ENCODE measurements at regions not wholly inside any gene's neighbourhood (a gene's known extent, or its start where the extent isn't known, plus 50 kb on each side); places are given as distances from the start of the nearest gene placed in this dataset.
A peak's percentile ranks its signal among the peaks of the same experiment; 100 is the strongest.

DNA sequence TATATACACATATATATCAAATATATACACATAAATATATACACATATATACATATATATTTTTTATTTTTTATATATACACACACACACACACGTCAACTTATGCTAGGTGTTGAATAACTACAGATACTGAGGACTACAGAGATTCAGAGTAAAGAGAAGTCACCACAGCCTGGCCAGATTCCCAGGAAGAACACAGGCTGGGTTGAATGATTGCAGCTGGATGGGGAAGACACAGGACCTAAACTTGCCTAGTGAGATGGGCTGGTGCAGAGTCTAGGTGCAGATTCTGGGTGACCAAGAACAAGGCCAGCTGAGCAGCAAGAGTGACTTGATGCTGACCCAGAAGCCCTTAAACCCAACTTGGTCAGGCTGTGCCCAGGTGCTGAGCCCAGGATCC is 241.3 kb downstream of the KCTD12 start:
- no peaks in the 10 kb centered on the region; a peak in 1 of 7 replicates for H3K36me3 Mint-ChIP-seq (ENCODE audit: insufficient read depth in 1 of 3, low read depth in 3 of 3)
- Histone ChIP-seq H3K23ac (ENCODE audit: insufficient read length, low read depth, low read length) (no peak overlapping the region), H4K5ac (ENCODE audit: insufficient read length, low read depth, low read length) (no peak overlapping the region), H3K9ac (ENCODE audit: extremely low read depth, insufficient read length, low read length) (no peak overlapping the region), H2AFZ (ENCODE audit: low read length) (no peak overlapping the region), H4K91ac (ENCODE audit: insufficient read length, low read depth, low read length) (no peak overlapping the region), H3K79me2 (ENCODE audit: insufficient read depth, low read length) (no peaks in the 10 kb centered on the region), H4K20me1 (ENCODE audit: control insufficient read depth, insufficient read depth, insufficient read length) (peaks cover 3% of the 10 kb centered on the region), H2BK120ac (ENCODE audit: low read depth, low read length, poor library complexity, severe bottlenecking) (no peak overlapping the region), H3K4ac (ENCODE audit: low read depth, low read length) (no peak overlapping the region), H4K8ac (replicated peaks; ENCODE audit: insufficient read length, low read depth, low read length) (no peak overlapping the region), H3K27ac (ENCODE audit: insufficient read length, low read depth, low read length) (no peak overlapping the region), H3T11ph (ENCODE audit: low read length) (no peak overlapping the region), H3K18ac (ENCODE audit: insufficient read length, low read depth, low read length) (peak overlapping the region; percentile 17), H2AK5ac (ENCODE audit: insufficient read length, low read length) (no peak overlapping the region), H3K4me2 (ENCODE audit: insufficient read depth, insufficient read length, low read length) (no peak overlapping the region), H3K79me1 (ENCODE audit: insufficient read depth, low read depth, low read length, poor library complexity, severe bottlenecking) (no peaks in the 10 kb centered on the region), H3K56ac (ENCODE audit: insufficient read length, low read depth, low read length) (no peak overlapping the region), H3K4me1 (ENCODE audit: insufficient read depth, low read length) (no peaks in the 10 kb centered on the region), H2BK5ac (ENCODE audit: insufficient read length, low read length) (no peak overlapping the region), H2BK12ac (ENCODE audit: insufficient read length, low read depth, low read length) (no peak overlapping the region), H2BK20ac (ENCODE audit: low read depth, low read length, poor library complexity, severe bottlenecking) (no peak overlapping the region), H3K14ac (ENCODE audit: insufficient read depth, low read length) (no peak overlapping the region), H3K23me2 (ENCODE audit: insufficient read length, low read depth, low read length, poor library complexity, severe bottlenecking) (no peaks in the 10 kb centered on the region), H3K9me3 (ENCODE audit: control insufficient read depth, low read depth, low read length) (no peaks in the 10 kb centered on the region), H2BK15ac (ENCODE audit: low read depth, low read length) (no peak overlapping the region), H3K27me3 (ENCODE audit: insufficient read depth, low read length) (no peaks in the 10 kb centered on the region)
- H3K9me3 Mint-ChIP-seq: no peaks in the 10 kb centered on the region
- H3K27me3 Mint-ChIP-seq (ENCODE audit: low read depth): no peaks in the 10 kb centered on the region; the same call in 1 of the 2 replicates
- no peak overlapping the region for H3K4me3 Mint-ChIP-seq
- DNase-seq: no peak
- no CpG with 5 or more reads among the region's 1 CpG for WGBS (ENCODE audit: extremely low coverage, insufficient read length, low lambda C conversion rate)
- TF ChIP-seq, protein P1, sequence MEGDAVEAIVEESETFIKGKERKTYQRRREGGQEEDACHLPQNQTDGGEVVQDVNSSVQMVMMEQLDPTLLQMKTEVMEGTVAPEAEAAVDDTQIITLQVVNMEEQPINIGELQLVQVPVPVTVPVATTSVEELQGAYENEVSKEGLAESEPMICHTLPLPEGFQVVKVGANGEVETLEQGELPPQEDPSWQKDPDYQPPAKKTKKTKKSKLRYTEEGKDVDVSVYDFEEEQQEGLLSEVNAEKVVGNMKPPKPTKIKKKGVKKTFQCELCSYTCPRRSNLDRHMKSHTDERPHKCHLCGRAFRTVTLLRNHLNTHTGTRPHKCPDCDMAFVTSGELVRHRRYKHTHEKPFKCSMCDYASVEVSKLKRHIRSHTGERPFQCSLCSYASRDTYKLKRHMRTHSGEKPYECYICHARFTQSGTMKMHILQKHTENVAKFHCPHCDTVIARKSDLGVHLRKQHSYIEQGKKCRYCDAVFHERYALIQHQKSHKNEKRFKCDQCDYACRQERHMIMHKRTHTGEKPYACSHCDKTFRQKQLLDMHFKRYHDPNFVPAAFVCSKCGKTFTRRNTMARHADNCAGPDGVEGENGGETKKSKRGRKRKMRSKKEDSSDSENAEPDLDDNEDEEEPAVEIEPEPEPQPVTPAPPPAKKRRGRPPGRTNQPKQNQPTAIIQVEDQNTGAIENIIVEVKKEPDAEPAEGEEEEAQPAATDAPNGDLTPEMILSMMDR (conservative IDR thresholded peaks at IDR 0.05): no peak
- 0 out of 7 replicates have a peak overlapping the region, but pooled peaks of 1 of the 3 experiments have one; percentile 15 for H3K27ac Mint-ChIP-seq
- H3K4me1 Mint-ChIP-seq: peaks cover 0 to 2% of the 10 kb centered on the region in 2 experiments; a peak in 1 of 4 replicates
